Spleen (tissue), 7 donors: ENCODE measurements at regions not wholly inside any gene's neighbourhood (a gene's known extent, or its start where the extent isn't known, plus 50 kb on each side); places are given as distances from the start of the nearest gene placed in this dataset.

Experiments
- POLR2A ChIP-seq, 3 donors: fragments of 450-650 bp; IDR thresholded peaks; one replicate each; pipeline ENCODE4 v1.5.1; 2017; ENCODE audit warnings: antibody characterized with exemption in 3 of 3, mild to moderate bottlenecking in 1 of 3
- TF ChIP-seq, protein P1 (sequence below), 11 experiments: fragments of 200-600 bp in 7 of 11; fragments of 450-650 bp in 4 of 11; sonication (generic) in 4 of 11; IDR thresholded peaks in 8 of 11; conservative IDR thresholded peaks in 3 of 11; 1 replicate in 7 of 11; 2 replicates in 4 of 11; pipeline versions ENCODE4 v1.4.0 to v1.8.0; 2016 to 2021; ENCODE audit warnings: antibody characterized with exemption in 11 of 11, inconsistent platforms in 4 of 11, mild to moderate bottlenecking in 1 of 11
- donor health status: DM: no; HTN: no; CAD: no; lungs with moderate emphysema.
- donor health status: DM: no; HTN: no; CAD: no.
- donor health status: DM: no; HTN: no; CAD: no.

GRCh38 chr9:2367970-2368369, 253.6 kb upstream of the VLDLR start:
- TF ChIP-seq, protein P1, sequence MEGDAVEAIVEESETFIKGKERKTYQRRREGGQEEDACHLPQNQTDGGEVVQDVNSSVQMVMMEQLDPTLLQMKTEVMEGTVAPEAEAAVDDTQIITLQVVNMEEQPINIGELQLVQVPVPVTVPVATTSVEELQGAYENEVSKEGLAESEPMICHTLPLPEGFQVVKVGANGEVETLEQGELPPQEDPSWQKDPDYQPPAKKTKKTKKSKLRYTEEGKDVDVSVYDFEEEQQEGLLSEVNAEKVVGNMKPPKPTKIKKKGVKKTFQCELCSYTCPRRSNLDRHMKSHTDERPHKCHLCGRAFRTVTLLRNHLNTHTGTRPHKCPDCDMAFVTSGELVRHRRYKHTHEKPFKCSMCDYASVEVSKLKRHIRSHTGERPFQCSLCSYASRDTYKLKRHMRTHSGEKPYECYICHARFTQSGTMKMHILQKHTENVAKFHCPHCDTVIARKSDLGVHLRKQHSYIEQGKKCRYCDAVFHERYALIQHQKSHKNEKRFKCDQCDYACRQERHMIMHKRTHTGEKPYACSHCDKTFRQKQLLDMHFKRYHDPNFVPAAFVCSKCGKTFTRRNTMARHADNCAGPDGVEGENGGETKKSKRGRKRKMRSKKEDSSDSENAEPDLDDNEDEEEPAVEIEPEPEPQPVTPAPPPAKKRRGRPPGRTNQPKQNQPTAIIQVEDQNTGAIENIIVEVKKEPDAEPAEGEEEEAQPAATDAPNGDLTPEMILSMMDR (IDR thresholded peaks at IDR 0.05 in 8 of 11, conservative IDR thresholded peaks at IDR 0.05 in 3 of 11), result no peak
- no peak for TF ChIP-seq POLR2A (IDR thresholded peaks at IDR 0.05)
